Lower leg skin (tissue), 4 donors: ENCODE measurements at regions not wholly inside any gene's neighbourhood (a gene's known extent, or its start where the extent isn't known, plus 50 kb on each side); places are given as distances from the start of the nearest gene placed in this dataset.

Source experiments
- DNase-seq, 2 donors: peaks; one replicate each; pipeline ENCODE4 v3.0.0-alpha.2; 2019; ENCODE audit warnings: low spot score in 2 of 2
- H3K4me3 ChIP-seq: fragments of 200-600 bp; sonication (generic); 2 replicates; pipeline ENCODE4 v1.5.1; 2017; ENCODE audit warnings: mild to moderate bottlenecking, low read depth; ENCODE audit not compliant: poor library complexity, severe bottlenecking
- CTCF ChIP-seq, 3 donors: fragments of 450-650 bp; IDR thresholded peaks; one replicate each; pipeline ENCODE4 v1.5.1; 2016; ENCODE audit warnings: antibody characterized with exemption in 3 of 3, mild to moderate bottlenecking in 3 of 3, moderate library complexity in 2 of 3
- POLR2A ChIP-seq, 2 donors: fragments of 450-650 bp; IDR thresholded peaks; one replicate each; pipeline ENCODE4 v1.6.1; 2016 to 2017; ENCODE audit warnings: antibody characterized with exemption in 2 of 2, mild to moderate bottlenecking in 1 of 2, moderate library complexity in 1 of 2
- WGBS, 2 donors: methylation state at CpG; one replicate each; pipeline ENCODE4 v1.1.5; 2018; 5-methylcytosine and 5-hydroxymethylcytosine counted together
- intact Hi-C: fragments of 100-400 bp; cut with DNase I; formaldehyde crosslinking; loops from one replicate; pipeline ENCODE4 v1.15.0; 2023; ENCODE audit warnings: low total_unique reads

GRCh38 chr1:83065952-83066727 lies 932.8 kb downstream of the TTLL7 start:
- H3K4me3 ChIP-seq: no peak overlapping the region
- TF ChIP-seq POLR2A (IDR thresholded peaks at IDR 0.05) (no peak), CTCF (IDR thresholded peaks at IDR 0.05) (no peak)
- 83 to 88% methylated on average over 2 of the region's 2 CpGs for WGBS, 2 donors
- intact Hi-C loops: no loop called here
- DNase-seq: no peak

GRCh38 chr1:83064589-83065242 lies 934.2 kb downstream of the TTLL7 start:
- 76 to 81% methylated on average over 4 of the region's 4 CpGs for WGBS, 2 donors
- DNase-seq: no peak
- H3K4me3 ChIP-seq: no peak overlapping the region

GRCh38 chr1:83060651-83061390 lies 938.1 kb downstream of the TTLL7 start:
- no peak overlapping the region for H3K4me3 ChIP-seq
- intact Hi-C loops: no loop called here

More at GRCh38 chr1:83064589-83065242, 934.2 kb downstream of the TTLL7 start:
- intact Hi-C loops: no loop called here
- TF ChIP-seq POLR2A (IDR thresholded peaks at IDR 0.05) (no peak), CTCF (IDR thresholded peaks at IDR 0.05) (no peak)

GRCh38 chr1:83060221-83060620 lies 938.7 kb downstream of the TTLL7 start:
- TF ChIP-seq CTCF (IDR thresholded peaks at IDR 0.05): no peak
- TF ChIP-seq POLR2A (IDR thresholded peaks at IDR 0.05): no peak
- no peak overlapping the region for H3K4me3 ChIP-seq
- intact Hi-C loops: no loop called here
- no peak for DNase-seq
- WGBS, 2 donors: 65 to 89% methylated on average over 4 of the region's 4 CpGs

More at GRCh38 chr1:83060651-83061390, 938.1 kb downstream of the TTLL7 start:
- TF ChIP-seq POLR2A (IDR thresholded peaks at IDR 0.05) (no peak), CTCF (IDR thresholded peaks at IDR 0.05) (no peak)
- no peak for DNase-seq
- 78 to 87% methylated on average over 5 of the region's 5 CpGs for WGBS, 2 donors

GRCh38 chr1:83058327-83058726 lies 940.6 kb downstream of the TTLL7 start:
- H3K4me3 ChIP-seq: no peak overlapping the region
- TF ChIP-seq CTCF (IDR thresholded peaks at IDR 0.05) (no peak), POLR2A (IDR thresholded peaks at IDR 0.05) (no peak)
- DNase-seq: no peak
- intact Hi-C loops: no loop called here
